Neural cell (in vitro differentiated cells): ENCODE measurements at regions not wholly inside any gene's neighbourhood (a gene's known extent, or its start where the extent isn't known, plus 50 kb on each side); places are given as distances from the start of the nearest gene placed in this dataset.

Source experiments
- CTCF ChIP-seq: fragments of 450-650 bp; IDR thresholded peaks from 2 replicates; pipeline ENCODE4 v1.5.1; 2014; ENCODE audit warnings: antibody characterized with exemption, mild to moderate bottlenecking, moderate library complexity; ENCODE audit not compliant: poor library complexity, severe bottlenecking
- EZH2 ChIP-seq: fragments of 200-600, 300-800 bp; shearing (Covaris generic), sonication (generic); IDR thresholded peaks from 2 replicates; pipeline ENCODE4 v1.6.1; 2014; ENCODE audit warnings: antibody characterized with exemption, low read length, borderline replicate concordance, mild to moderate bottlenecking; ENCODE audit not compliant: insufficient read depth, poor library complexity, severe bottlenecking
- POLR2AphosphoS5 ChIP-seq: IDR thresholded peaks from 2 replicates; pipeline ENCODE4 v1.6.1; 2012
- SMC3 ChIP-seq: fragments of 450-650 bp; conservative IDR thresholded peaks from 2 replicates; pipeline ENCODE4 v1.6.1; 2014; ENCODE audit warnings: antibody characterized with exemption, mild to moderate bottlenecking, moderate library complexity; ENCODE audit not compliant: poor library complexity

DNA sequence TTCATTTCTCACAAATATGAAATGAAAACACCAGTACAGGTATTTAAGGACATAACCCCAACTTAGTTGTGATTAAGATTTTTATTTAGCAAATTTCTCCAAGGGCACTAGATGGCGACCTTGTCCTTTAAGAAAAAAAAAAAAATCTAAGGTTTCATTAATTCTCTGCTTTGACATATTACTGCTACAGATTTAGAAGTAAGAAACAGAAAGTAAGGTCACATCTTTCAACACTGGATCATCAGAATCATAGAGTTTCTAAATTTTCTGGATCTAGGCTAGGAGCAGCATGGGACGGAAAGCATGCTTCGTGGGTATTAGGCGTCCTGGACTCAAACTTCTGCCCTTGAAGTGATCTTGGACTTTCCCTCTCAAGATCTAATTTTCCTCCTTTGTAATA, 85.5 kb upstream of the PRKG1 start:
- peak; percentile 72 for TF ChIP-seq CTCF
- TF ChIP-seq POLR2AphosphoS5 = no peak
- no peak for TF ChIP-seq EZH2
- TF ChIP-seq SMC3 = peak; percentile 65
